ENCODE measurements at regions not wholly inside any gene's neighbourhood (a gene's known extent, or its start where the extent isn't known, plus 50 kb on each side); places are given as distances from the start of the nearest gene placed in this dataset.

- TF ChIP-seq, protein P1, sequence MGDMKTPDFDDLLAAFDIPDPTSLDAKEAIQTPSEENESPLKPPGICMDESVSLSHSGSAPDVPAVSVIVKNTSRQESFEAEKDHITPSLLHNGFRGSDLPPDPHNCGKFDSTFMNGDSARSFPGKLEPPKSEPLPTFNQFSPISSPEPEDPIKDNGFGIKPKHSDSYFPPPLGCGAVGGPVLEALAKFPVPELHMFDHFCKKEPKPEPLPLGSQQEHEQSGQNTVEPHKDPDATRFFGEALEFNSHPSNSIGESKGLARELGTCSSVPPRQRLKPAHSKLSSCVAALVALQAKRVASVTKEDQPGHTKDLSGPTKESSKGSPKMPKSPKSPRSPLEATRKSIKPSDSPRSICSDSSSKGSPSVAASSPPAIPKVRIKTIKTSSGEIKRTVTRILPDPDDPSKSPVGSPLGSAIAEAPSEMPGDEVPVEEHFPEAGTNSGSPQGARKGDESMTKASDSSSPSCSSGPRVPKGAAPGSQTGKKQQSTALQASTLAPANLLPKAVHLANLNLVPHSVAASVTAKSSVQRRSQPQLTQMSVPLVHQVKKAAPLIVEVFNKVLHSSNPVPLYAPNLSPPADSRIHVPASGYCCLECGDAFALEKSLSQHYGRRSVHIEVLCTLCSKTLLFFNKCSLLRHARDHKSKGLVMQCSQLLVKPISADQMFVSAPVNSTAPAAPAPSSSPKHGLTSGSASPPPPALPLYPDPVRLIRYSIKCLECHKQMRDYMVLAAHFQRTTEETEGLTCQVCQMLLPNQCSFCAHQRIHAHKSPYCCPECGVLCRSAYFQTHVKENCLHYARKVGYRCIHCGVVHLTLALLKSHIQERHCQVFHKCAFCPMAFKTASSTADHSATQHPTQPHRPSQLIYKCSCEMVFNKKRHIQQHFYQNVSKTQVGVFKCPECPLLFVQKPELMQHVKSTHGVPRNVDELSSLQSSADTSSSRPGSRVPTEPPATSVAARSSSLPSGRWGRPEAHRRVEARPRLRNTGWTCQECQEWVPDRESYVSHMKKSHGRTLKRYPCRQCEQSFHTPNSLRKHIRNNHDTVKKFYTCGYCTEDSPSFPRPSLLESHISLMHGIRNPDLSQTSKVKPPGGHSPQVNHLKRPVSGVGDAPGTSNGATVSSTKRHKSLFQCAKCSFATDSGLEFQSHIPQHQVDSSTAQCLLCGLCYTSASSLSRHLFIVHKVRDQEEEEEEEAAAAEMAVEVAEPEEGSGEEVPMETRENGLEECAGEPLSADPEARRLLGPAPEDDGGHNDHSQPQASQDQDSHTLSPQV (IDR thresholded peaks at IDR 0.05): no peak
- TF ChIP-seq TCF3 (IDR thresholded peaks at IDR 0.05; ENCODE audit: borderline replicate concordance, insufficient read depth, low read depth, low read length) (no peak), CTCF (IDR thresholded peaks at IDR 0.05 in 2 of 3, conservative IDR thresholded peaks at IDR 0.05 in 1 of 3; ENCODE audit: control insufficient read depth in 2 of 3, extremely low read depth in 1 of 3, insufficient read depth in 1 of 3, low read depth in 3 of 3, low read length in 3 of 3) (no peak)
Observed at GRCh38 chr3:25171118-25171807, 256.8 kb upstream of the RARB start (continued).

DNA sequence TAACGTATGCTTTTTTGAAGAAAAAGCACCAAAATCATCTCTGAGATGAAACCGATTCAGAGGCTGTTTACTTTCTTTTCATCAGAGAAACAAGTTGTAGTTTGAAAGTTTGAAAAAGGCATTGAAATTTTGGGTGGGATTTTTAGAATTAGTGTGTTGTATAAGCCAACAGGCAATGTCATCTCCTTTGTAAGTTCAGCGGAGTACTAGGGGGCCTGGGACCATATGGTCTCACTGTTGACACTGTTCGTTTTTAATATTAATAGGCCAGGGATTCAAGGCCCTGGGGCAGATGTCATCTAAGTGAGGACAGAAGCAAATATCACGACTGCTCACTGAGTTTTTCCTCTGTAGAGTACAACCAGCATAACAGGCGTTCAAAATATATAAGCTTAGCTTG is 256.2 kb upstream of the RARB start:
- SMC1A ChIA-PET (ENCODE audit: uncharacterized antibody, unreplicated experiment): no interaction called here
- intact Hi-C loops (cut with micrococcal nuclease; ENCODE audit: unreplicated experiment): no loop called here
- TF ChIP-seq TARDBP (IDR thresholded peaks at IDR 0.05; ENCODE audit: borderline replicate concordance) (no peak), MLLT1 (IDR thresholded peaks at IDR 0.05) (no peak), ZNF622 (IDR thresholded peaks at IDR 0.05) (no peak), SRF (IDR thresholded peaks at IDR 0.05; ENCODE audit: low read depth in 2 of 2, low read length in 2 of 2) (no peak), HDGF (IDR thresholded peaks at IDR 0.05) (no peak), SKIL (IDR thresholded peaks at IDR 0.05; ENCODE audit: low read depth, poor library complexity, severe bottlenecking) (no peak), NR2F1 (conservative IDR thresholded peaks at IDR 0.05) (no peak), HDAC6 (IDR thresholded peaks at IDR 0.05; ENCODE audit: unreplicated experiment) (no peak)
- TF ChIP-seq, protein P2, sequence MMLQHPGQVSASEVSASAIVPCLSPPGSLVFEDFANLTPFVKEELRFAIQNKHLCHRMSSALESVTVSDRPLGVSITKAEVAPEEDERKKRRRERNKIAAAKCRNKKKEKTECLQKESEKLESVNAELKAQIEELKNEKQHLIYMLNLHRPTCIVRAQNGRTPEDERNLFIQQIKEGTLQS (IDR thresholded peaks at IDR 0.05; ENCODE audit: borderline replicate concordance, extremely low read depth, low read depth, low read length): no peak

More for the DNA sequence above, 256.2 kb upstream of the RARB start:
- ChIA-PET CTCF (no interaction called here), RAD21 (ENCODE audit: unreplicated experiment) (no interaction called here), POLR2A (interaction anchor here (0.6 kb wide), 1 partner anchor 1479 kb away, joined by 3 read pairs; no protein-coding TSS in a partner anchor)
- Histone ChIP-seq H3K9me3 (replicated peaks; ENCODE audit: control insufficient read depth, insufficient read depth, low read length) (no peaks in the 10 kb centered on the region; the same call in 2 of the 3 replicates), H3K4me3 (no peak overlapping the region), H3K79me2 (ENCODE audit: control insufficient read depth, insufficient read depth, low read length) (no peaks in the 10 kb centered on the region), H3K9ac (ENCODE audit: control insufficient read depth, insufficient read depth, low read length) (no peak overlapping the region), H4K20me1 (ENCODE audit: control insufficient read depth, insufficient read depth) (no peaks in the 10 kb centered on the region), H3K36me3 (ENCODE audit: control insufficient read depth in 2 of 2, insufficient read depth in 2 of 2, low read length in 1 of 2) (no peaks in the 10 kb centered on the region), H3K4me2 (ENCODE audit: control insufficient read depth, insufficient read depth) (no peak overlapping the region), H3K4me1 (ENCODE audit: control insufficient read depth, insufficient read depth, low read length) (no peaks in the 10 kb centered on the region), H3K27me3 (replicated peaks in 1 of 2; ENCODE audit: control insufficient read depth in 2 of 2, insufficient read depth in 2 of 2, low read length in 1 of 2) (no peaks in the 10 kb centered on the region), H2AFZ (ENCODE audit: control insufficient read depth, low read depth, low read length) (no peak overlapping the region), H3K27ac (ENCODE audit: control insufficient read depth, insufficient read depth) (no peak overlapping the region)
- DNase-seq (ENCODE audit: low read depth, low spot score) (no peak), FAIRE-seq (no peak), ATAC-seq (no peak)
- in situ Hi-C loops (cut with MboI): no loop called here
- WGBS (ENCODE audit: insufficient coverage, insufficient replicate concordance, low lambda C conversion rate, missing lambda C conversion rate): 20% methylated on average over 6 of the region's 6 CpGs
- no TSS peak for BruUV-seq (replicated peaks)

Measured in GM12878 (cell line).